Naive thymus-derived CD4-positive, alpha-beta T cell (primary cell): ENCODE measurements at regions not wholly inside any gene's neighbourhood (a gene's known extent, or its start where the extent isn't known, plus 50 kb on each side); places are given as distances from the start of the nearest gene placed in this dataset.

ENCODE experiments used
- ATAC-seq: fragments of 150-1000 bp; cut with Tn5 transposase; 2 replicates; pipeline ENCODE4 v1.10.0; 2021; ENCODE audit warnings: mild to moderate bottlenecking, moderate library complexity
- CTCF ChIA-PET: fragments of 350-600 bp; sonication (Branson Sonifier 250); formaldehyde crosslinking; loops from one replicate; lab custom pipeline; 2021; ENCODE audit warnings: antibody characterized with exemption; lab: Charles Lee
- POLR2A ChIA-PET: fragments of 350-600 bp; sonication (Branson Sonifier 250); formaldehyde crosslinking; loops from one replicate; lab custom pipeline; 2021; ENCODE audit warnings: antibody characterized with exemption, inconsistent platforms; lab: Charles Lee
- DNase-seq, 9 donors: peaks; one replicate each; pipeline versions ENCODE4 v3.0.0 to v3.0.0-alpha.2; 2020 to 2022; ENCODE audit warnings: mixed read lengths in 1 of 9
- H3K27ac ChIP-seq: one replicate; pipeline ENCODE4 v1.7.0; 2013; ENCODE audit warnings: mild to moderate bottlenecking, low read depth, low read length, moderate library complexity
- H3K27me3 ChIP-seq, 2 donors: one replicate each; pipeline ENCODE4 v1.7.0; 2013; ENCODE audit warnings: low read length in 2 of 2, mild to moderate bottlenecking in 2 of 2, moderate library complexity in 2 of 2; ENCODE audit not compliant: control insufficient read depth in 2 of 2, insufficient read depth in 2 of 2
- H3K36me3 ChIP-seq, 3 experiments: 1 replicate in 2 of 3; 2 replicates in 1 of 3; pipeline ENCODE4 v1.7.0; 2013; ENCODE audit warnings: low read length in 3 of 3, mild to moderate bottlenecking in 3 of 3, moderate library complexity in 1 of 3; ENCODE audit not compliant: insufficient read depth in 3 of 3, control insufficient read depth in 2 of 3
- H3K4me1 ChIP-seq, 2 donors: one replicate each; pipeline ENCODE4 v1.7.0; 2013; ENCODE audit warnings: low read length in 2 of 2, mild to moderate bottlenecking in 2 of 2, moderate library complexity in 1 of 2; ENCODE audit not compliant: control insufficient read depth in 2 of 2, insufficient read depth in 2 of 2
- H3K4me3 ChIP-seq: 2 replicates; pipeline ENCODE4 v1.7.0; 2013; ENCODE audit warnings: mild to moderate bottlenecking, low read length
- H3K9me3 ChIP-seq, 3 experiments: 1 replicate in 2 of 3; 2 replicates in 1 of 3; pipeline ENCODE4 v1.7.0; 2013; ENCODE audit warnings: low read length in 3 of 3; ENCODE audit not compliant: control insufficient read depth in 2 of 3
- H3K27ac Mint-ChIP-seq, 9 donors: one replicate each; pipeline ENCODE4 v1.8.0; 2020 to 2022; ENCODE audit warnings: mixed read lengths in 9 of 9, mild to moderate bottlenecking in 8 of 9, moderate library complexity in 5 of 9, inconsistent platforms in 2 of 9
- H3K27me3 Mint-ChIP-seq, 5 donors: one replicate each; pipeline ENCODE4 v1.8.0; 2021 to 2022; ENCODE audit warnings: mixed read lengths in 5 of 5, mild to moderate bottlenecking in 1 of 5
- H3K36me3 Mint-ChIP-seq, 5 donors: one replicate each; pipeline ENCODE4 v1.8.0; 2020 to 2022; ENCODE audit warnings: mixed read lengths in 5 of 5, mild to moderate bottlenecking in 3 of 5, inconsistent platforms in 1 of 5
- H3K4me1 Mint-ChIP-seq, 7 donors: one replicate each; pipeline ENCODE4 v1.8.0; 2020 to 2022; ENCODE audit warnings: mixed read lengths in 7 of 7, mild to moderate bottlenecking in 3 of 7, inconsistent platforms in 1 of 7
- H3K4me3 Mint-ChIP-seq, 10 donors: one replicate each; pipeline ENCODE4 v1.8.0; 2020 to 2022; ENCODE audit warnings: mild to moderate bottlenecking in 10 of 10, mixed read lengths in 10 of 10, moderate library complexity in 6 of 10, inconsistent platforms in 2 of 10
- H3K9me3 Mint-ChIP-seq, 11 donors: one replicate each; pipeline ENCODE4 v1.8.0; 2020 to 2022; ENCODE audit warnings: mixed read lengths in 11 of 11, mild to moderate bottlenecking in 4 of 11, inconsistent platforms in 1 of 11, moderate library complexity in 1 of 11
- intact Hi-C, 2 donors: fragments of 100-400 bp; cut with micrococcal nuclease; formaldehyde crosslinking; loops; one replicate each; pipeline ENCODE4 v1.15.1; 2023

GRCh38 chr20:56855708-56856107, 226.6 kb downstream of the TFAP2C start:
- ATAC-seq: no peak
- ChIA-PET POLR2A (no interaction called here), CTCF (no interaction called here)
- Mint-ChIP-seq H3K4me1 (no peaks in the 10 kb centered on the region), H3K9me3 (peaks cover 0 to 3% (median 0%) of the 10 kb centered on the region in 11 donors), H3K4me3 (no peak overlapping the region), H3K36me3 (no peaks in the 10 kb centered on the region), H3K27me3 (peaks cover 2 to 22% (median 18%) of the 10 kb centered on the region in 5 donors), H3K27ac (no peak overlapping the region)
- H3K36me3 ChIP-seq: no peaks in the 10 kb centered on the region
- no peak overlapping the region for H3K4me3 ChIP-seq
- intact Hi-C loops: no loop called here
- H3K27ac ChIP-seq: no peak overlapping the region
- DNase-seq: no peak
- no peaks in the 10 kb centered on the region for H3K27me3 ChIP-seq
- H3K4me1 ChIP-seq: no peaks in the 10 kb centered on the region
- no peaks in the 10 kb centered on the region for H3K9me3 ChIP-seq

- CTCF ChIA-PET: interaction anchor here (1.4 kb wide), 1 partner anchor 12 kb away, joined by 4 read pairs; no protein-coding TSS in a partner anchor
These were observed 228.8 kb downstream of the TFAP2C start for GRCh38 chr20:56857950-56858349.

GRCh38 chr20:56859039-56859800, 230.1 kb downstream of the TFAP2C start:
- ChIA-PET POLR2A (no interaction called here), CTCF (interaction anchor here (1.4 kb wide), 1 partner anchor 13 kb away, joined by 4 read pairs; no protein-coding TSS in a partner anchor)
- Mint-ChIP-seq H3K9me3 (peaks cover 0 to 3% (median 0%) of the 10 kb centered on the region in 11 donors), H3K27ac (peak overlapping the region in 2 of 9 donors; percentile 12 to 33), H3K27me3 (peaks cover 8 to 46% (median 35%) of the 10 kb centered on the region in 5 donors), H3K4me1 (no peaks in the 10 kb centered on the region), H3K36me3 (no peaks in the 10 kb centered on the region), H3K4me3 (no peak overlapping the region)
- ATAC-seq: no peak
- Histone ChIP-seq H3K4me1 (no peaks in the 10 kb centered on the region), H3K36me3 (no peaks in the 10 kb centered on the region), H3K9me3 (no peaks in the 10 kb centered on the region), H3K27me3 (no peaks in the 10 kb centered on the region), H3K4me3 (no peak overlapping the region), H3K27ac (no peak overlapping the region)
- no peak for DNase-seq
- intact Hi-C loops: no loop called here

More at GRCh38 chr20:56857950-56858349, 228.8 kb downstream of the TFAP2C start:
- ATAC-seq (no peak), DNase-seq (no peak)
- Histone ChIP-seq H3K4me1 (no peaks in the 10 kb centered on the region), H3K36me3 (no peaks in the 10 kb centered on the region), H3K4me3 (no peak overlapping the region), H3K27me3 (no peaks in the 10 kb centered on the region), H3K27ac (no peak overlapping the region), H3K9me3 (no peaks in the 10 kb centered on the region)
- Mint-ChIP-seq H3K4me1 (no peaks in the 10 kb centered on the region), H3K4me3 (no peak overlapping the region), H3K27ac (no peak overlapping the region), H3K36me3 (no peaks in the 10 kb centered on the region), H3K9me3 (peaks cover 0 to 3% (median 0%) of the 10 kb centered on the region in 11 donors), H3K27me3 (peaks cover 5 to 40% (median 27%) of the 10 kb centered on the region in 5 donors)
- intact Hi-C loops: no loop called here
- POLR2A ChIA-PET: no interaction called here

GRCh38 chr20:56859801-56860261, 230.7 kb downstream of the TFAP2C start:
- Mint-ChIP-seq H3K36me3 (no peaks in the 10 kb centered on the region), H3K27me3 (peaks cover 9 to 52% (median 41%) of the 10 kb centered on the region in 5 donors)
- CTCF ChIA-PET: no interaction called here

GRCh38 chr20:56860413-56860812, 231.3 kb downstream of the TFAP2C start:
- H3K27me3 Mint-ChIP-seq: peaks cover 9 to 58% (median 44%) of the 10 kb centered on the region in 5 donors
- Histone ChIP-seq H3K9me3 (no peaks in the 10 kb centered on the region), H3K36me3 (no peaks in the 10 kb centered on the region), H3K4me1 (no peaks in the 10 kb centered on the region), H3K27me3 (no peaks in the 10 kb centered on the region), H3K27ac (no peak overlapping the region), H3K4me3 (no peak overlapping the region)
- ATAC-seq (no peak), DNase-seq (no peak)
- H3K36me3 Mint-ChIP-seq: no peaks in the 10 kb centered on the region
- intact Hi-C loops: no loop called here
- H3K27ac Mint-ChIP-seq: no peak overlapping the region
- no peak overlapping the region for H3K4me3 Mint-ChIP-seq
- peaks cover 0 to 3% (median 0%) of the 10 kb centered on the region in 11 donors for H3K9me3 Mint-ChIP-seq
- H3K4me1 Mint-ChIP-seq: no peaks in the 10 kb centered on the region
- ChIA-PET CTCF (no interaction called here), POLR2A (no interaction called here)

More at GRCh38 chr20:56859801-56860261, 230.7 kb downstream of the TFAP2C start:
- H3K4me1 Mint-ChIP-seq: no peaks in the 10 kb centered on the region
- H3K27ac Mint-ChIP-seq: no peak overlapping the region
- H3K4me1 ChIP-seq: no peaks in the 10 kb centered on the region
- no peak for DNase-seq
- POLR2A ChIA-PET: no interaction called here
- no peak overlapping the region for H3K4me3 Mint-ChIP-seq
- intact Hi-C loops: no loop called here
- no peaks in the 10 kb centered on the region for H3K36me3 ChIP-seq
- no peak overlapping the region for H3K4me3 ChIP-seq
- peaks cover 0 to 3% (median 0%) of the 10 kb centered on the region in 11 donors for H3K9me3 Mint-ChIP-seq
- no peaks in the 10 kb centered on the region for H3K9me3 ChIP-seq
- H3K27ac ChIP-seq: no peak overlapping the region
- no peaks in the 10 kb centered on the region for H3K27me3 ChIP-seq
- ATAC-seq: no peak

GRCh38 chr20:56861590-56861989, 232.5 kb downstream of the TFAP2C start:
- no peak overlapping the region for H3K4me3 ChIP-seq
- DNase-seq (no peak), ATAC-seq (no peak)
- H3K27ac Mint-ChIP-seq: no peak overlapping the region
- H3K4me1 ChIP-seq: no peaks in the 10 kb centered on the region
- no peaks in the 10 kb centered on the region for H3K36me3 Mint-ChIP-seq
- H3K27ac ChIP-seq: no peak overlapping the region
- ChIA-PET CTCF (no interaction called here), POLR2A (no interaction called here)
- no peaks in the 10 kb centered on the region for H3K4me1 Mint-ChIP-seq
- H3K27me3 ChIP-seq: no peaks in the 10 kb centered on the region
- no peaks in the 10 kb centered on the region for H3K9me3 ChIP-seq
- intact Hi-C loops: no loop called here
- H3K9me3 Mint-ChIP-seq: peaks cover 0 to 3% (median 0%) of the 10 kb centered on the region in 11 donors
- H3K27me3 Mint-ChIP-seq: peaks cover 9 to 66% (median 49%) of the 10 kb centered on the region in 5 donors
- no peaks in the 10 kb centered on the region for H3K36me3 ChIP-seq
- H3K4me3 Mint-ChIP-seq: no peak overlapping the region
